ENCODE measurements at regions not wholly inside any gene's neighbourhood (a gene's known extent, or its start where the extent isn't known, plus 50 kb on each side); places are given as distances from the start of the nearest gene placed in this dataset.

DNA sequence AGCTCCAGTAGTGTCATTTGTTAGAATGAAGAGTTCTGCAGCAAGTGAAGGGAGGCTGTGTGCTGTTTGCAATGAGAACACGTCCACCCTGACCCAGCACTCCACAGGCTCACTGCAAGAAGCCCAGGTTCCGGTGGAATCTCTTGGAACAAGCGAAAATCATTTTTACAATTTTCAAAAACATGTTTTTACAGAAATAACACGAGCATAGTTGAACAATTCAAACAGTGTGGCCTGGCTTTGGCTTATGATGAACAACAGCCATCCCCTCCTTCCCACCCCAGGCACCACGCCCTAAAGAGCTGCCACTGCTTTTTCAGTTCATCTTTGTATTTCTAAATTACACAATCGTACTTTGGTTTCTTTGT lies 59.5 kb upstream of the KY start:
- H3K27me3 ChIP-seq (ENCODE audit: low read length) = no peaks in the 10 kb centered on the region
- H4K20me1 ChIP-seq (ENCODE audit: low read length) = no peaks in the 10 kb centered on the region

DNA sequence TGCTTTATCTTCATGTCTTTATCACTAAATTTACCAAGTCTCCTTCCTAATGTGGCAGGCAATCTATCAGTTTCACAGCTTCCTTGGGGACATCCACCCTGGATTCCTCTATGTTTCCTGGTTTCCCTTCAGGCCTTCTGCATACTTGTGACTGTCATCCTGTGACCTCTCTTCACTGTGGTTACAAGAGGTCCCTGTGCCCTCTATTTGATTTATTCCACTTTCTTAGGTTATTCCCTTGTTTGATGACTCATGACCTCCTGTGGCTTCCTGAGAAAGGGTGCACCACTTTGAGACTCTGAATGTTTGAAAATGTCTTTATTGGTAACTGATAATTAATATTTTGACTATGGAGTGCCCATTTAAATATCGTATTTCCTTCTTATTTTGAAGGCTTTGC lies 60.5 kb upstream of the KY start:
- intact Hi-C loops (cut with micrococcal nuclease) = no loop called here
- H3K9me2 ChIP-seq (replicated peaks; ENCODE audit: low read length) = no peaks in the 10 kb centered on the region
- peaks cover 4% of the 10 kb centered on the region; the same call in 1 of the 2 replicates for H3K4me1 ChIP-seq (ENCODE audit: insufficient read depth, low read length)
- no peak overlapping the region for H2AFZ ChIP-seq (ENCODE audit: low read length)
- no peaks in the 10 kb centered on the region for H3K36me3 ChIP-seq (ENCODE audit: low read depth, low read length)
- no peak overlapping the region for H3K9ac ChIP-seq (ENCODE audit: low read length)
- no peaks in the 10 kb centered on the region for H3K27me3 ChIP-seq (ENCODE audit: low read length)
- DNase-seq (peak; percentile 15), ATAC-seq (no peak)
- no peak overlapping the region for H3K27ac ChIP-seq (ENCODE audit: low read length)
- no peaks in the 10 kb centered on the region for H3K9me3 ChIP-seq (ENCODE audit: low read length)
- no peak overlapping the region for H3K4me2 ChIP-seq (ENCODE audit: low read length)
- TF ChIP-seq, protein P1, sequence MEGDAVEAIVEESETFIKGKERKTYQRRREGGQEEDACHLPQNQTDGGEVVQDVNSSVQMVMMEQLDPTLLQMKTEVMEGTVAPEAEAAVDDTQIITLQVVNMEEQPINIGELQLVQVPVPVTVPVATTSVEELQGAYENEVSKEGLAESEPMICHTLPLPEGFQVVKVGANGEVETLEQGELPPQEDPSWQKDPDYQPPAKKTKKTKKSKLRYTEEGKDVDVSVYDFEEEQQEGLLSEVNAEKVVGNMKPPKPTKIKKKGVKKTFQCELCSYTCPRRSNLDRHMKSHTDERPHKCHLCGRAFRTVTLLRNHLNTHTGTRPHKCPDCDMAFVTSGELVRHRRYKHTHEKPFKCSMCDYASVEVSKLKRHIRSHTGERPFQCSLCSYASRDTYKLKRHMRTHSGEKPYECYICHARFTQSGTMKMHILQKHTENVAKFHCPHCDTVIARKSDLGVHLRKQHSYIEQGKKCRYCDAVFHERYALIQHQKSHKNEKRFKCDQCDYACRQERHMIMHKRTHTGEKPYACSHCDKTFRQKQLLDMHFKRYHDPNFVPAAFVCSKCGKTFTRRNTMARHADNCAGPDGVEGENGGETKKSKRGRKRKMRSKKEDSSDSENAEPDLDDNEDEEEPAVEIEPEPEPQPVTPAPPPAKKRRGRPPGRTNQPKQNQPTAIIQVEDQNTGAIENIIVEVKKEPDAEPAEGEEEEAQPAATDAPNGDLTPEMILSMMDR (conservative IDR thresholded peaks at IDR 0.05; ENCODE audit: low read depth, low read length) = no peak
- TF ChIP-seq EZH2phosphoT487 (IDR thresholded peaks at IDR 0.05; ENCODE audit: borderline replicate concordance, low read length) (no peak), EZH2 (IDR thresholded peaks at IDR 0.05; ENCODE audit: low read length, unreplicated experiment) (no peak)
- no peaks in the 10 kb centered on the region for H4K20me1 ChIP-seq (ENCODE audit: low read length)
- ChIA-PET CTCF (interaction anchor here (0.6 kb wide), 1 partner anchor 792 kb away, joined by 3 read pairs; no protein-coding TSS in a partner anchor), POLR2A (ENCODE audit: unreplicated experiment) (no interaction called here)
- no peaks in the 10 kb centered on the region for H3K79me2 ChIP-seq (ENCODE audit: low read length)
- no peaks in the 10 kb centered on the region for H3F3A ChIP-seq (ENCODE audit: low read length, unreplicated experiment)
- no TSS peak for BruUV-seq (replicated peaks)
- no peak overlapping the region for H3K4me3 ChIP-seq (ENCODE audit: low read length)

More for the DNA sequence above, 59.5 kb upstream of the KY start:
- Histone ChIP-seq H3K9me2 (replicated peaks; ENCODE audit: low read length) (no peaks in the 10 kb centered on the region), H3K27ac (ENCODE audit: low read length) (no peak overlapping the region), H3K36me3 (ENCODE audit: low read depth, low read length) (no peaks in the 10 kb centered on the region), H3K4me3 (ENCODE audit: low read length) (no peak overlapping the region), H3K4me2 (ENCODE audit: low read length) (no peak overlapping the region), H2AFZ (ENCODE audit: low read length) (no peak overlapping the region), H3F3A (ENCODE audit: low read length, unreplicated experiment) (no peaks in the 10 kb centered on the region), H3K4me1 (ENCODE audit: insufficient read depth, low read length) (peaks cover 4% of the 10 kb centered on the region; the same call in 1 of the 2 replicates), H3K79me2 (ENCODE audit: low read length) (no peaks in the 10 kb centered on the region), H3K9ac (ENCODE audit: low read length) (no peak overlapping the region), H3K9me3 (ENCODE audit: low read length) (no peaks in the 10 kb centered on the region)
- CTCF ChIA-PET = no interaction called here
- no TSS peak for BruUV-seq (replicated peaks)
- TF ChIP-seq, protein P1 (conservative IDR thresholded peaks at IDR 0.05; ENCODE audit: low read depth, low read length) = no peak
- TF ChIP-seq EZH2 (IDR thresholded peaks at IDR 0.05; ENCODE audit: low read length, unreplicated experiment) (no peak), EZH2phosphoT487 (IDR thresholded peaks at IDR 0.05; ENCODE audit: borderline replicate concordance, low read length) (no peak)
- ATAC-seq (no peak), DNase-seq (no peak)
- intact Hi-C loops (cut with micrococcal nuclease) = no loop called here
- POLR2A ChIA-PET (ENCODE audit: unreplicated experiment) = no interaction called here

DNA sequence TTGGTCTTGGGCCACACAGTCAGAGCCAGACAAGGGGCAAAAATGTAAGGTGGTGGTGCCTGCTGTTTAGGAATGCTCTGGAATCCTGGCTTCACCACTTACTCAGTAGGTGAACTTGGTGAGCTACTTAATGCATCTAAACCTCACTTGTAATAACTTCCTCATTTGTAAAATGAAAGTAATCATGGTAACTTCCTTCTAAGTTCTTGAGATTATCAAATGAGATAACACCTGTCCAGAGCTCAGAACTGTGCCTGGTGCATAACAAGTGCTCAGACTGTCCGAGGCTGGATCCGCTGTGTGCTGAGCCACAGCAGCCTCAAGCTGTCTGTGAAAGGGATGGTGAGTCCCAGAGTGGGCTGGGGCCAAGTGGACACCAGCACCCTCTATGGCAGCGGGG lies 62.8 kb upstream of the KY start:
- Histone ChIP-seq H3K27me3 (ENCODE audit: low read length) (no peaks in the 10 kb centered on the region), H3K27ac (ENCODE audit: low read length) (no peak overlapping the region), H2AFZ (ENCODE audit: low read length) (no peak overlapping the region), H3K79me2 (ENCODE audit: low read length) (no peaks in the 10 kb centered on the region), H3K9me2 (replicated peaks; ENCODE audit: low read length) (no peaks in the 10 kb centered on the region), H3K9ac (ENCODE audit: low read length) (no peak overlapping the region), H3K9me3 (ENCODE audit: low read length) (no peaks in the 10 kb centered on the region), H3K4me2 (ENCODE audit: low read length) (no peak overlapping the region), H3K4me1 (ENCODE audit: insufficient read depth, low read length) (peaks cover 4% of the 10 kb centered on the region; the same call in 1 of the 2 replicates), H3K4me3 (ENCODE audit: low read length) (no peak overlapping the region), H3F3A (ENCODE audit: low read length, unreplicated experiment) (no peaks in the 10 kb centered on the region), H3K36me3 (ENCODE audit: low read depth, low read length) (no peaks in the 10 kb centered on the region), H4K20me1 (ENCODE audit: low read length) (no peaks in the 10 kb centered on the region)
- ChIA-PET POLR2A (ENCODE audit: unreplicated experiment) (no interaction called here), CTCF (no interaction called here)
- no peak for DNase-seq
- intact Hi-C loops (cut with micrococcal nuclease) = no loop called here
- TF ChIP-seq, protein P1 (conservative IDR thresholded peaks at IDR 0.05; ENCODE audit: low read depth, low read length) = no peak
- TF ChIP-seq EZH2 (IDR thresholded peaks at IDR 0.05; ENCODE audit: low read length, unreplicated experiment) (no peak), EZH2phosphoT487 (IDR thresholded peaks at IDR 0.05; ENCODE audit: borderline replicate concordance, low read length) (no peak)
- ATAC-seq = no peak
- no TSS peak for BruUV-seq (replicated peaks)

Data from PC-3 (cell line).